IMR-90 (cell line): ENCODE measurements at regions not wholly inside any gene's neighbourhood (a gene's known extent, or its start where the extent isn't known, plus 50 kb on each side); places are given as distances from the start of the nearest gene placed in this dataset.

Source experiments
- CTCF ChIP-seq: conservative IDR thresholded peaks from 2 replicates; pipeline ENCODE4 v1.5.1; 2012; ENCODE audit warnings: mild to moderate bottlenecking, low read depth, low read length, improper control_type of control experiment
- POLR2A ChIP-seq: IDR thresholded peaks from 2 replicates; pipeline ENCODE4 v1.6.1; 2012; ENCODE audit warnings: mild to moderate bottlenecking, low read depth, low read length
- RAD21 ChIP-seq: IDR thresholded peaks from 2 replicates; pipeline ENCODE4 v1.6.1; 2012; ENCODE audit warnings: low read length, improper control_type of control experiment

- TF ChIP-seq CTCF (no peak), POLR2A (no peak), RAD21 (no peak)
These were observed 141.2 kb downstream of the LRATD1 start for GRCh38 chr2:14773696-14774095.
